H9 (cell line): ENCODE measurements at regions not wholly inside any gene's neighbourhood (a gene's known extent, or its start where the extent isn't known, plus 50 kb on each side); places are given as distances from the start of the nearest gene placed in this dataset.

Source experiments
- DNase-seq: peaks from one replicate; pipeline ENCODE4 v3.0.0-alpha.2; 2017
- H2AFZ ChIP-seq: one replicate; pipeline ENCODE4 v1.6.1; 2013; ENCODE audit warnings: mild to moderate bottlenecking, low read length, control low read depth, moderate library complexity
- H2AK5ac ChIP-seq: 2 replicates; pipeline ENCODE4 v1.6.1; 2013; ENCODE audit warnings: low read length, control low read depth, mixed read lengths; ENCODE audit not compliant: insufficient read length
- H2BK120ac ChIP-seq: one replicate; pipeline ENCODE4 v1.6.1; 2013; ENCODE audit warnings: low read depth, mild to moderate bottlenecking, low read length, control low read depth, inconsistent platforms; ENCODE audit not compliant: poor library complexity, severe bottlenecking
- H2BK12ac ChIP-seq: 2 replicates; pipeline ENCODE4 v1.6.1; 2013; ENCODE audit warnings: low read length, control low read depth, mixed read lengths, low read depth; ENCODE audit not compliant: insufficient read length
- H2BK15ac ChIP-seq: 2 replicates; pipeline ENCODE4 v1.6.1; 2013; ENCODE audit warnings: low read depth, low read length, control low read depth
- H2BK20ac ChIP-seq: one replicate; pipeline ENCODE4 v1.6.1; 2013; ENCODE audit warnings: low read depth, mild to moderate bottlenecking, low read length, control low read depth, inconsistent platforms; ENCODE audit not compliant: poor library complexity, severe bottlenecking
- H2BK5ac ChIP-seq: 2 replicates; pipeline ENCODE4 v1.6.1; 2013; ENCODE audit warnings: low read length, control low read depth, mixed read lengths; ENCODE audit not compliant: insufficient read length
- H3K14ac ChIP-seq: 2 replicates; pipeline ENCODE4 v1.6.1; 2013; ENCODE audit warnings: low read length, control low read depth; ENCODE audit not compliant: insufficient read depth
- H3K18ac ChIP-seq: 2 replicates; pipeline ENCODE4 v1.6.1; 2013; ENCODE audit warnings: low read depth, mild to moderate bottlenecking, mixed read lengths, low read length, control low read depth; ENCODE audit not compliant: insufficient read length
- H3K23ac ChIP-seq: 2 replicates; pipeline ENCODE4 v1.6.1; 2013; ENCODE audit warnings: low read length, control low read depth, mixed read lengths, low read depth; ENCODE audit not compliant: insufficient read length
- H3K23me2 ChIP-seq: 2 replicates; pipeline ENCODE4 v1.6.1; 2013; ENCODE audit warnings: low read depth, mild to moderate bottlenecking, mixed read lengths, low read length, control low read depth; ENCODE audit not compliant: insufficient read length, poor library complexity, severe bottlenecking
- H3K27ac ChIP-seq: 2 replicates; pipeline ENCODE4 v1.5.1; 2013; ENCODE audit warnings: low read length, control low read depth, mixed read lengths, low read depth; ENCODE audit not compliant: insufficient read length
- H3K27me3 ChIP-seq: 2 replicates; pipeline ENCODE4 v1.6.1; 2013; ENCODE audit warnings: low read length, control low read depth, inconsistent platforms; ENCODE audit not compliant: insufficient read depth
- H3K4ac ChIP-seq: 2 replicates; pipeline ENCODE4 v1.6.1; 2013; ENCODE audit warnings: low read depth, mild to moderate bottlenecking, control low read depth, inconsistent platforms, low read length, moderate library complexity
- H3K4me1 ChIP-seq: 2 replicates; pipeline ENCODE4 v1.6.1; 2013; ENCODE audit warnings: low read length, control low read depth, inconsistent platforms; ENCODE audit not compliant: insufficient read depth
- H3K4me2 ChIP-seq: 2 replicates; pipeline ENCODE4 v1.6.1; 2013; ENCODE audit warnings: low read length, control low read depth, mixed read lengths; ENCODE audit not compliant: insufficient read length, insufficient read depth
- H3K56ac ChIP-seq: 2 replicates; pipeline ENCODE4 v1.6.1; 2013; ENCODE audit warnings: low read depth, mild to moderate bottlenecking, mixed read lengths, low read length, control low read depth; ENCODE audit not compliant: insufficient read length
- H3K79me1 ChIP-seq: 2 replicates; pipeline ENCODE4 v1.6.1; 2013; ENCODE audit warnings: low read depth, mild to moderate bottlenecking, moderate library complexity, low read length, control low read depth, inconsistent platforms; ENCODE audit not compliant: insufficient read depth, poor library complexity, severe bottlenecking
- H3K79me2 ChIP-seq: 2 replicates; pipeline ENCODE4 v1.6.1; 2013; ENCODE audit warnings: low read length, control low read depth, inconsistent platforms; ENCODE audit not compliant: insufficient read depth
- H3K9ac ChIP-seq: 2 replicates; pipeline ENCODE4 v1.6.1; 2013; ENCODE audit warnings: low read length, control low read depth, mixed read lengths; ENCODE audit not compliant: insufficient read length; ENCODE audit errors: extremely low read depth
- H3K9me3 ChIP-seq: one replicate; pipeline ENCODE4 v1.6.1; 2013; ENCODE audit warnings: low read depth, low read length, inconsistent platforms; ENCODE audit not compliant: control insufficient read depth
- H3T11ph ChIP-seq: one replicate; pipeline ENCODE4 v1.6.1; 2013; ENCODE audit warnings: mild to moderate bottlenecking, low read length, control low read depth, inconsistent platforms
- H4K20me1 ChIP-seq: one replicate; pipeline ENCODE4 v1.6.1; 2013; ENCODE audit not compliant: control insufficient read depth, insufficient read length, insufficient read depth
- H4K5ac ChIP-seq: 2 replicates; pipeline ENCODE4 v1.6.1; 2013; ENCODE audit warnings: low read depth, mild to moderate bottlenecking, mixed read lengths, low read length, control low read depth; ENCODE audit not compliant: insufficient read length
- H4K8ac ChIP-seq: replicated peaks from 2 replicates; pipeline ENCODE4 v1.6.1; 2013; ENCODE audit warnings: low read length, control low read depth, mixed read lengths, low read depth; ENCODE audit not compliant: insufficient read length
- H4K91ac ChIP-seq: 2 replicates; pipeline ENCODE4 v1.6.1; 2013; ENCODE audit warnings: low read depth, mild to moderate bottlenecking, moderate library complexity, mixed read lengths, low read length, control low read depth; ENCODE audit not compliant: insufficient read length
- H3K27ac Mint-ChIP-seq, 3 experiments: 2 replicates in 2 of 3; 3 replicates in 1 of 3; pipeline ENCODE4 v1.8.0; 2020 to 2021; ENCODE audit warnings: mixed read lengths in 3 of 3, mild to moderate bottlenecking in 1 of 3, moderate library complexity in 1 of 3
- H3K27me3 Mint-ChIP-seq: 2 replicates; pipeline ENCODE4 v1.8.0; 2021; ENCODE audit warnings: low read depth, mild to moderate bottlenecking, moderate library complexity, mixed read lengths
- H3K36me3 Mint-ChIP-seq, 3 experiments: 2 replicates in 2 of 3; 3 replicates in 1 of 3; pipeline ENCODE4 v1.8.0; 2020 to 2021; ENCODE audit warnings: low read depth in 3 of 3, mixed read lengths in 3 of 3; ENCODE audit not compliant: insufficient read depth in 1 of 3
- H3K4me1 Mint-ChIP-seq, 2 experiments: 2 replicates each; pipeline ENCODE4 v1.8.0; 2020; ENCODE audit warnings: mixed read lengths in 2 of 2
- H3K4me3 Mint-ChIP-seq, 2 experiments: 2 replicates in 1 of 2; 3 replicates in 1 of 2; pipeline ENCODE4 v1.8.0; 2020 to 2021; ENCODE audit warnings: mild to moderate bottlenecking in 2 of 2, mixed read lengths in 2 of 2, moderate library complexity in 1 of 2
- H3K9me3 Mint-ChIP-seq, 2 experiments: 2 replicates in 1 of 2; 3 replicates in 1 of 2; pipeline ENCODE4 v1.8.0; 2020; ENCODE audit warnings: mild to moderate bottlenecking in 2 of 2, mixed read lengths in 2 of 2, moderate library complexity in 1 of 2
- WGBS: extraction: QIAGEN DNeasy Blood & Tissue Kit; methylation state at CpG from one replicate; pipeline ENCODE4 v1.1.7; 2013; ENCODE audit warnings: missing lambda C conversion rate, low lambda C conversion rate, mixed read lengths; ENCODE audit not compliant: insufficient read length; ENCODE audit errors: extremely low coverage; 5-methylcytosine and 5-hydroxymethylcytosine counted together
- TF ChIP-seq, protein P1 (sequence below): fragments of 200-600 bp; sonication (generic); conservative IDR thresholded peaks from 3 replicates; pipeline ENCODE4 v1.8.0; 2021; ENCODE audit warnings: antibody characterized with exemption, mild to moderate bottlenecking

DNA sequence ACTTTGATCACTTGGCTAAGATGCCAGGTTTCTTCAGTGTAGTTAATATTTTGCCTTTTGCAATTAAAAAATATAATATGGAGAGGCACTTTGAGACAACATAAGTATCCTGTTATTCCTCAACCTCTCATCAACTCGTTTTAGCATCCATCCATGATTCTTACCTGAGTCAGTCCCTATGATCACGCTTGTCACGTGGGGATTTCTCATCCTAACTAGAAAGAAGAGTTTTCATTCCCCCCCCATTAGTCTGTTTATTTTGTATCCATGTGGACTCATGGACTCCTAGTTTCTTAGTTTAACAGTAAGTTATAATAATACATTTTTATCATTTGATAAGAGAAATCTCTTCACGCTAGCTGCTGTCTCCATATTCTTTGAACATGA is 110.3 kb downstream of the SLC25A47 start:
- Histone ChIP-seq H2AFZ (no peak overlapping the region), H2BK120ac (no peak overlapping the region), H2BK5ac (no peak overlapping the region), H4K8ac (no peak overlapping the region), H4K20me1 (no peaks in the 10 kb centered on the region), H3K79me1 (no peaks in the 10 kb centered on the region), H2BK12ac (no peak overlapping the region), H3T11ph (no peak overlapping the region), H4K5ac (no peak overlapping the region), H3K18ac (no peak overlapping the region), H2BK20ac (no peak overlapping the region), H3K56ac (no peak overlapping the region), H3K4me2 (no peak overlapping the region), H3K27ac (no peak overlapping the region), H3K4me1 (no peaks in the 10 kb centered on the region), H3K9ac (no peak overlapping the region), H3K14ac (no peak overlapping the region), H3K9me3 (no peaks in the 10 kb centered on the region), H2BK15ac (no peak overlapping the region), H3K4ac (no peak overlapping the region), H3K79me2 (no peaks in the 10 kb centered on the region), H3K23me2 (no peaks in the 10 kb centered on the region), H2AK5ac (no peak overlapping the region), H3K23ac (no peak overlapping the region), H4K91ac (no peak overlapping the region), H3K27me3 (no peaks in the 10 kb centered on the region)
- no CpG with 5 or more reads among the region's 4 CpGs for WGBS
- TF ChIP-seq, protein P1, sequence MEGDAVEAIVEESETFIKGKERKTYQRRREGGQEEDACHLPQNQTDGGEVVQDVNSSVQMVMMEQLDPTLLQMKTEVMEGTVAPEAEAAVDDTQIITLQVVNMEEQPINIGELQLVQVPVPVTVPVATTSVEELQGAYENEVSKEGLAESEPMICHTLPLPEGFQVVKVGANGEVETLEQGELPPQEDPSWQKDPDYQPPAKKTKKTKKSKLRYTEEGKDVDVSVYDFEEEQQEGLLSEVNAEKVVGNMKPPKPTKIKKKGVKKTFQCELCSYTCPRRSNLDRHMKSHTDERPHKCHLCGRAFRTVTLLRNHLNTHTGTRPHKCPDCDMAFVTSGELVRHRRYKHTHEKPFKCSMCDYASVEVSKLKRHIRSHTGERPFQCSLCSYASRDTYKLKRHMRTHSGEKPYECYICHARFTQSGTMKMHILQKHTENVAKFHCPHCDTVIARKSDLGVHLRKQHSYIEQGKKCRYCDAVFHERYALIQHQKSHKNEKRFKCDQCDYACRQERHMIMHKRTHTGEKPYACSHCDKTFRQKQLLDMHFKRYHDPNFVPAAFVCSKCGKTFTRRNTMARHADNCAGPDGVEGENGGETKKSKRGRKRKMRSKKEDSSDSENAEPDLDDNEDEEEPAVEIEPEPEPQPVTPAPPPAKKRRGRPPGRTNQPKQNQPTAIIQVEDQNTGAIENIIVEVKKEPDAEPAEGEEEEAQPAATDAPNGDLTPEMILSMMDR, result no peak
- Mint-ChIP-seq H3K36me3 (no peaks in the 10 kb centered on the region), H3K4me1 (peaks cover 7 to 14% of the 10 kb centered on the region in 2 experiments; a peak in 3 of 4 replicates), H3K4me3 (no peak overlapping the region), H3K9me3 (no peaks in the 10 kb centered on the region), H3K27me3 (no peaks in the 10 kb centered on the region), H3K27ac (no peak overlapping the region)
- DNase-seq, result no peak
